Mesodermal cell (in vitro differentiated cells): ENCODE measurements at regions not wholly inside any gene's neighbourhood (a gene's known extent, or its start where the extent isn't known, plus 50 kb on each side); places are given as distances from the start of the nearest gene placed in this dataset.

Source experiments
- H3K27ac ChIP-seq: 2 replicates; pipeline ENCODE4 v1.7.0; 2013; ENCODE audit warnings: mild to moderate bottlenecking, low read depth, low read length, moderate library complexity; ENCODE audit not compliant: severe bottlenecking
- H3K36me3 ChIP-seq: 2 replicates; pipeline ENCODE4 v1.7.1; 2013; ENCODE audit warnings: mild to moderate bottlenecking, low read length, moderate library complexity; ENCODE audit not compliant: control insufficient read depth, insufficient read depth
- H3K4me1 ChIP-seq: one replicate; pipeline ENCODE4 v1.7.1; 2013; ENCODE audit warnings: mild to moderate bottlenecking, low read length; ENCODE audit not compliant: insufficient read depth, control insufficient read depth, poor library complexity, severe bottlenecking
- H3K4me3 ChIP-seq: 2 replicates; pipeline ENCODE4 v1.7.0; 2013; ENCODE audit warnings: low read length, control low read depth, mild to moderate bottlenecking; ENCODE audit not compliant: insufficient read depth, poor library complexity, severe bottlenecking; ENCODE audit errors: extremely low read depth
- H3K9me3 ChIP-seq: 2 replicates; pipeline ENCODE4 v1.7.1; 2013; ENCODE audit warnings: mild to moderate bottlenecking, low read length, moderate library complexity; ENCODE audit not compliant: control insufficient read depth
- WGBS, 2 experiments: methylation state at CpG; one replicate each; pipeline ENCODE4 v1.1.5; 2013; ENCODE audit warnings: missing lambda C conversion rate in 2 of 2; ENCODE audit not compliant: insufficient coverage in 2 of 2; 5-methylcytosine and 5-hydroxymethylcytosine counted together

- no peak overlapping the region for H3K4me3 ChIP-seq
- peaks cover 18% of the 10 kb centered on the region for H3K9me3 ChIP-seq
- no peaks in the 10 kb centered on the region for H3K36me3 ChIP-seq
- H3K27ac ChIP-seq, result peak overlapping the region; percentile 98
- WGBS, 2 experiments, result no CpG with 5 or more reads among the region's 1 CpG
- peaks cover 12% of the 10 kb centered on the region for H3K4me1 ChIP-seq
These were observed 88.5 kb upstream of the HMCN1 start for GRCh38 chr1:185645686-185646085.

- peaks cover 12% of the 10 kb centered on the region for H3K4me1 ChIP-seq
- H3K4me3 ChIP-seq, result no peak overlapping the region
- no peaks in the 10 kb centered on the region for H3K36me3 ChIP-seq
- WGBS, 2 experiments, result 83% methylated on average over 2 of the region's 2 CpGs; no CpG with 5 or more reads in 1 of the 2 experiments
- H3K9me3 ChIP-seq, result peaks cover 14% of the 10 kb centered on the region
- H3K27ac ChIP-seq, result peak overlapping the region; percentile 98
These were observed 89.0 kb upstream of the HMCN1 start for GRCh38 chr1:185645162-185645640.

- whole genome bisulfite sequencing, 2 experiments, result 80 to 83% methylated on average over 1 of the region's 1 CpG
- H3K27ac ChIP-seq, result peak overlapping the region; percentile 98
- no peak overlapping the region for H3K4me3 ChIP-seq
These were observed 89.7 kb upstream of the HMCN1 start for GRCh38 chr1:185644531-185644930.

DNA sequence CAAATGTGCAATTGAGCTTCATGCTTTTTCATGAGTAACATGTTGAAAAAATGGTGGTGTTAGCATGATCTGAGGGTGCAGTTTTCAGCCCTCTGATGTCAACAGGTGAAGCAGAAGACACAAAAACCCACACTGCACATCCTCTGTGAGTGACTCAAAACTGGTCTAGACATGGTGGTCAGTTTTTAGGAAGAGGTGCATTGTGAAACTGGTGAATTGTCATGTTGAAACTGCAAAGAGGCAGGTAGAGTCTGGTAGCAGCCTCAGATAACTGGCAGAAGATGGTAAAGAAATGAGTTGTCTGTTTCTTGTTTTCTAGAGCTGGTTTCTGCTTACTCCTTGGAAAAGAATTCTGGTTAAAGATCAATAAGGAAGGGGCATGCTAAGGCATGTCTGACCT, 97.3 kb upstream of the HMCN1 start:
- Histone ChIP-seq H3K4me3 (no peak overlapping the region), H3K36me3 (no peaks in the 10 kb centered on the region), H3K4me1 (no peaks in the 10 kb centered on the region), H3K27ac (no peak overlapping the region), H3K9me3 (no peaks in the 10 kb centered on the region)

More at GRCh38 chr1:185644531-185644930, 89.7 kb upstream of the HMCN1 start:
- Histone ChIP-seq H3K36me3 (no peaks in the 10 kb centered on the region), H3K9me3 (peaks cover 8% of the 10 kb centered on the region), H3K4me1 (peaks cover 12% of the 10 kb centered on the region)

DNA sequence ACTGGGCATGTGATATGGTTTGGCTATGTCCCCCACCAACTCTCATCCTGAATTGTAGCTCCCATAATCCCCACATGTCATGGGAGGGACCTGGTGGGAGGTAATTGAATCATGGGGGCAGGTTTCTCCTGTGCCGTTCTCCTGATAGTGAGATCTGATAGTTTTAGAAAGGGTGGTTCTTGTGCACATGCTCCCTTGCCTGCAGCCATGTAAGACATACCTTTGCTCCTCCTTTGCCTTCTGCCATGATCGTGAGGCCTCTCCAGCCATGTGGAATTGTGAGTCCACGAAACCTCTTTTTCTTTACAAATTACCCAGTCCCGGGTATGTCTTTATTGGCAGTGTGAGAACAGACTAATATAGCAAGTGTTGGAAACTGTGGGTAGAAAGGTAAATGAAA, 99.5 kb upstream of the HMCN1 start:
- Histone ChIP-seq H3K4me1 (no peaks in the 10 kb centered on the region), H3K36me3 (no peaks in the 10 kb centered on the region), H3K4me3 (no peak overlapping the region), H3K9me3 (no peaks in the 10 kb centered on the region), H3K27ac (no peak overlapping the region)
- WGBS, 2 experiments, result 100% methylated on average over 1 to 2 of the region's 4 CpGs

GRCh38 chr1:185632659-185633423, 101.3 kb upstream of the HMCN1 start:
- Histone ChIP-seq H3K9me3 (no peaks in the 10 kb centered on the region), H3K4me1 (no peaks in the 10 kb centered on the region), H3K4me3 (no peak overlapping the region), H3K27ac (no peak overlapping the region), H3K36me3 (no peaks in the 10 kb centered on the region)
- WGBS, 2 experiments, result 88 to 100% methylated on average over 1 of the region's 4 CpGs

- whole genome bisulfite sequencing, 2 experiments, result no CpG with 5 or more reads among the region's 1 CpG
- Histone ChIP-seq H3K4me3 (no peak overlapping the region), H3K27ac (no peak overlapping the region), H3K36me3 (no peaks in the 10 kb centered on the region), H3K4me1 (no peaks in the 10 kb centered on the region), H3K9me3 (no peaks in the 10 kb centered on the region)
These were observed 102.3 kb upstream of the HMCN1 start for GRCh38 chr1:185631843-185632242.

DNA sequence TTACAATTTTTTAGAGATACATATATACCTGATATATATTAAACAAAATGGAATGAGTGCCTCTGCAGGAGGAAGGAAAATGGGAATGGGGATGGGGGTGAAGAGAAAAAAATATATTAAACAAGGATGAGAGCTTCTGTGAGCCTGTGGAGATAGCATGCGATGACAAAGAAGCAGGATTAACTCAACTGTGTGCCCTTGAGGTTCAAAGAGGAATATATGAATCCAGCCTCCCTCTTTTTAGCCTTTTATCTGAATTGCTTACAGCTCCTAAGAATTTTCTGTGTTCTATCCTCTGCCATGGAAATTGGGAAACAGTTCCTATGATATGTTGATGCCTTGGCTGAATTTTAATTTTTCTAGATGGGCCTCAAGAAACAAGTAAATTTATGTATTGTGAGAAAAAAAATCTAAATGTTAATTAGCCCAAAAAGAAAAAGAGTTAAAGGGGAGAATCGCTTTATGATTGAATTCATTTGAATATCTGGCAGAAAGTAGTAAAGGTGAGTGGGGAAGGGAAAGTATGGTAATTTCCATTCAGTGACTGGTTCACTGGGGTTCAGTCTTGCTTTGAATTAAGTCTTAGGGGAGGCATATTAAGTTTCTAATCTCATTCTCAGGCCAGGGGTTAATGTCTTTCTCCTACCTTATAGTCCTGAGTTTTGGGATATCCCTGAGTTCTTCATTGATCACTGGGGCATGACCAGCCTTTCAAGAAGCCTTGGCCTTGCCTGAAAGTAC, 106.3 kb upstream of the HMCN1 start:
- H3K9me3 ChIP-seq, result no peaks in the 10 kb centered on the region
- 96 to 97% methylated on average over 2 of the region's 2 CpGs for WGBS, 2 experiments
- H3K36me3 ChIP-seq, result no peaks in the 10 kb centered on the region
- H3K27ac ChIP-seq, result no peak overlapping the region
- H3K4me3 ChIP-seq, result no peak overlapping the region
- H3K4me1 ChIP-seq, result peaks cover 10% of the 10 kb centered on the region

- H3K9me3 ChIP-seq, result no peaks in the 10 kb centered on the region
- peaks cover 10% of the 10 kb centered on the region for H3K4me1 ChIP-seq
- H3K4me3 ChIP-seq, result no peak overlapping the region
- no peaks in the 10 kb centered on the region for H3K36me3 ChIP-seq
- 83 to 90% methylated on average over 2 of the region's 3 CpGs for whole genome bisulfite sequencing, 2 experiments
- H3K27ac ChIP-seq, result no peak overlapping the region
These were observed 107.0 kb upstream of the HMCN1 start for GRCh38 chr1:185627171-185627570.

DNA sequence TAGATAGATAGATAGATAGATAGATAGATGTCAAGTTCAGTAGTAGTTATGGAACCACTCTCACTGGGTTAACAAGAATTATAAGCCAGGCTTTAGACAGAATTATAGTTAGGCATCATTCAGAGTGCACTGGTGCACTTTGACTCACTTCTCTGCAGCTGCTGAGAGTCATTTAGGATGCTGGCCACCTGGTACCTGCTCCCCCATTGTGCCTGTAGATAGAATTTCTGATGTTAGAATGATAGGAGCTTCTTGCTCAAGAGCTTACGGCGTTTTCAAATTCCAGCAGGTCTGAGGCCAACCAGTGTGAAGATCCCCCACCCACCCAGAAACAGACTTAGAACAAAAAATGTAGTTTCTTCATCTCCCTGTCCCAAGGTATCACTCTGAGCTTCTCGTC, 107.8 kb upstream of the HMCN1 start:
- H3K4me1 ChIP-seq, result peaks cover 10% of the 10 kb centered on the region
- H3K4me3 ChIP-seq, result no peak overlapping the region
- H3K36me3 ChIP-seq, result no peaks in the 10 kb centered on the region
- H3K27ac ChIP-seq, result no peak overlapping the region
- 83 to 100% methylated on average over 1 of the region's 3 CpGs for WGBS, 2 experiments
- H3K9me3 ChIP-seq, result no peaks in the 10 kb centered on the region

DNA sequence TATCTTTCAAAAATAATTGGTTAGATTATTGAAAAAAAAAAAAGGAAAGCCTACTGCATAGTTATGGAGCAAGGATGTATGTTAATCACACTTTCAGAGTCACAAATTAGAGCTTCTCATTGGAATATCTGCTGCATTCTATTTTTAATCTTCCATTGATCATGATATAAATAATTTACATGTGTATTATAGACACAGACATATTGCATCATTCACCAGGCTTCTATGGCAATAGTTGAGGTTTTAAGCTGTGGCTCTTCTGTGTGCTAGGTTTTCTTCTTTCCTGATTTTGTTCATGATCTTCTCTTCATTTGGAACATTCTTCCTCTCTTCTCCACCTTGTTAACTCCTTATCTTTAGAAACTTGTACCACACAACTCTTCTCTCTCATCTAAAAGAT, 123.2 kb upstream of the HMCN1 start:
- H3K4me1 ChIP-seq, result no peaks in the 10 kb centered on the region
- no peaks in the 10 kb centered on the region for H3K9me3 ChIP-seq
- H3K27ac ChIP-seq, result no peak overlapping the region
- H3K36me3 ChIP-seq, result no peaks in the 10 kb centered on the region
- H3K4me3 ChIP-seq, result no peak overlapping the region
